ENCODE measurements at regions not wholly inside any gene's neighbourhood (a gene's known extent, or its start where the extent isn't known, plus 50 kb on each side); places are given as distances from the start of the nearest gene placed in this dataset.

DNA sequence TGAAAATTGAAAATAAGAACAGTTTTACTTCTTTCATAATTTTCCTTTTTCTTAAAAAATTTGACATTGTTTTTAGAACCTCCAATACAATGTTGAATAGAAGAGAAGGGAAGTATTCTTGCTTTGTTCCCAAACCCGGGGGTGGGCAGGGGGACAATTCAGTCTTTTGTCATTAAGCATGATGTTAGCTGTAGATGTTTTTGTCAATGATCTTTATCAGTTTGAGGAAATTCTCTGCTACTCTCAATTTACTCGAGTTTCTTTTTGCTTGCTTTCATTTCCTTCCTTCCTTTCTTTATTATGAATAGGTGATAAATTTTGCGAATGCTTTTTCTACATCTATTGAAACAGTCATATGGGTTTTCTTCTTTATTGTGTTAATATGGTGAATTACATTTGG is 183.2 kb upstream of the FRMD6 start:
- POLR2A ChIA-PET = no interaction called here
- DNase-seq (ENCODE audit: extremely low spot score) = no peak
- CTCF ChIA-PET = no interaction called here
- TF ChIP-seq, protein P1, sequence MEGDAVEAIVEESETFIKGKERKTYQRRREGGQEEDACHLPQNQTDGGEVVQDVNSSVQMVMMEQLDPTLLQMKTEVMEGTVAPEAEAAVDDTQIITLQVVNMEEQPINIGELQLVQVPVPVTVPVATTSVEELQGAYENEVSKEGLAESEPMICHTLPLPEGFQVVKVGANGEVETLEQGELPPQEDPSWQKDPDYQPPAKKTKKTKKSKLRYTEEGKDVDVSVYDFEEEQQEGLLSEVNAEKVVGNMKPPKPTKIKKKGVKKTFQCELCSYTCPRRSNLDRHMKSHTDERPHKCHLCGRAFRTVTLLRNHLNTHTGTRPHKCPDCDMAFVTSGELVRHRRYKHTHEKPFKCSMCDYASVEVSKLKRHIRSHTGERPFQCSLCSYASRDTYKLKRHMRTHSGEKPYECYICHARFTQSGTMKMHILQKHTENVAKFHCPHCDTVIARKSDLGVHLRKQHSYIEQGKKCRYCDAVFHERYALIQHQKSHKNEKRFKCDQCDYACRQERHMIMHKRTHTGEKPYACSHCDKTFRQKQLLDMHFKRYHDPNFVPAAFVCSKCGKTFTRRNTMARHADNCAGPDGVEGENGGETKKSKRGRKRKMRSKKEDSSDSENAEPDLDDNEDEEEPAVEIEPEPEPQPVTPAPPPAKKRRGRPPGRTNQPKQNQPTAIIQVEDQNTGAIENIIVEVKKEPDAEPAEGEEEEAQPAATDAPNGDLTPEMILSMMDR (IDR thresholded peaks at IDR 0.05; ENCODE audit: control extremely low read depth, extremely low read depth, low read depth, missing control alignments) = no peak

DNA sequence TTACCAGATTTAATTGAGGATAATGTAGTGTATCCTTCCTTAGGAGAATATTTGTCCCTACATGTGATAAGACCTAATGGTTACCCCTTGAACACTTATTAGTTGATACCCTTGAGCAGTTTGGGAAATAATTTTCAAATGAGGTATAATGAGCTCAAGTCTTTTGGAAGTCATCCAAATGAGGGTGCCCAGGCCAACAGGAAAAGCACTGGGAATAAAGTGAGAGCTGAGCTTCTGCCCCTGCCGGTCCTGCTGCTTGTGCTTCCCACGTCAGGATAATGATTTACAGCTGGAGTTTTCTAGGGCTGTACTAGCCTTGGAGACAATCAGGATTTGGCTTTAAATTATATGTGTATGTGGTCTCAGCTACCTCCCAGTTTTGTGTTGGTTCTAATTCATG is 178.8 kb upstream of the FRMD6 start:
- CTCF ChIA-PET = interaction anchor here (1.3 kb wide), 1 partner anchor 16 kb away, joined by 3 read pairs; no protein-coding TSS in a partner anchor
- POLR2A ChIA-PET = no interaction called here
- no peak for DNase-seq (ENCODE audit: extremely low spot score)
- TF ChIP-seq, protein P1 (IDR thresholded peaks at IDR 0.05; ENCODE audit: control extremely low read depth, extremely low read depth, low read depth, missing control alignments) = no peak

DNA sequence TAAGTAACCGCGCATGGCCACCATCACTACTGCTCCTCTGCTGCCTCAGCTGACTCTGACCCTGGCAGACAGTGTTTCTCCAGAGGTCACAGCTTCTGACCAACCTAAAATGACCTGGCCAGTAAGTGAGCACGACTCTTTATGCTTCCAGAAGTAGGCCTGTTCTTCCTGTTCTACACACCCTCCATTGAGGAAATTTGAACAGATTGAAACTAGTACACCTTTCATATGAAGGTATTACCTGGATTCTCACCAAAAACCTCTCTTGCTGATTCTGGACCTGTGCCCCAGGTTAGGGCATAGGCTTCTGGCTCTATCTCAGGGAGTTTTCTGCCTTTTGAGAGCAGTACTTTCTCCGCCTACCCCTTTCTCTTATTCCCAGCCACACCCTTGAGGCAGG is 178.4 kb upstream of the FRMD6 start:
- DNase-seq (ENCODE audit: extremely low spot score) = no peak
- ChIA-PET POLR2A (no interaction called here), CTCF (interaction anchor here (1.3 kb wide), 1 partner anchor 16 kb away, joined by 3 read pairs; no protein-coding TSS in a partner anchor)
- TF ChIP-seq, protein P1 (IDR thresholded peaks at IDR 0.05; ENCODE audit: control extremely low read depth, extremely low read depth, low read depth, missing control alignments) = no peak

DNA sequence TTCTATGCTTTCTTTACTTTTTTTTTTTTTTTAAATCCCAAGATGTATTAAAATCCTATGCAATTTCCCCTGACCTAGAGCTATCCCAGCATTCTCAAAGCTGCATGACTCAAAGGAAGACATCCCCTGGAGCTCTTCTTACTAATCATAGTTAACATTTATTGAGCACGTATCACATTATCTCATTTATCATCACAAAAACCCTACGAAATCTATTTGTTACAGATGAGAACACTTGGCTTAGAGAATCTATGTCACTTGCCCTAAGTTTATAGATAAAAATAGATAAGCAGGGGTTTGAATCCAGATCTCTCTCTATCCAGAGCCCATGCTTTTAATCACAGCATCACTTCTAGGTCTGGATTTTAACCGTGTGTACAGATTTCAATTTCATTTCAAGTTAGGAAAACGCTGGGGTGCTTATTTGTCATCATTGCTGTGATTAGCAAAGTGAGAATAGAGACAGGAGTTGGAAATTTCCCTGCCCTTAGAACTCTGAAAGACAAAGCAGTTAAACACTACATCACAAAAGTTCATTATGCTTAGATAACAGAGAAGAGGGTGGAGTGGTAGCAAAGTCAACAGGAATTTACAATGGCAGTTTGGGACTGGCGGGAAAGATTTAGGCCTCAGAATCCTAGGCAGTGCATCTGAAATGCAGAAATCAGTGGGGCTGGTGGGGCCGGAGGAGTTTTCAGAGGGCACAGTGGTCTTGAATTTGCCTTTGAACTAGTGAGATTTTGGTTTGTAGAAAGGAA is 177.7 kb upstream of the FRMD6 start:
- ChIA-PET CTCF (no interaction called here), POLR2A (no interaction called here)
- TF ChIP-seq, protein P1 (IDR thresholded peaks at IDR 0.05; ENCODE audit: control extremely low read depth, extremely low read depth, low read depth, missing control alignments) = no peak
- no peak for DNase-seq (ENCODE audit: extremely low spot score)

DNA sequence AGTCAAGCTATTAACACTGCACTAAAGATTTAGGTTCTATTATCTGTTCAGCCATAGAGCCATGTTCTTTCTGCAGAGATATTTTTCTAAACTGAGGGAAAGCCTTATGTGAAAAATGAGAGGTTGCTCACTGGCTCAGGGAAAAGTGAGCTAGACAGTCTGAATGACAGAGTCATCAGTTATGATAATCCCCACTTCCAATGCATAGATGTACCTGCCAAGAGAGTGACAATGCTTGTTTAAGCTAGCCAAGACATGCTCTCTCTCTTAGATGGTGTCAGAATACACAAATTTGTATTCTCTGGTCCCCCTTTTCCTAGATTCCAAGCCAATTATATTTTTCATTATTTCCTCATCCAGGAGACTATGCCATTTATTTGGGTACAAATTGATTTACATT is 176.9 kb upstream of the FRMD6 start:
- no peak for DNase-seq (ENCODE audit: extremely low spot score)
- ChIA-PET POLR2A (no interaction called here), CTCF (no interaction called here)
- TF ChIP-seq, protein P1 (IDR thresholded peaks at IDR 0.05; ENCODE audit: control extremely low read depth, extremely low read depth, low read depth, missing control alignments) = no peak

DNA sequence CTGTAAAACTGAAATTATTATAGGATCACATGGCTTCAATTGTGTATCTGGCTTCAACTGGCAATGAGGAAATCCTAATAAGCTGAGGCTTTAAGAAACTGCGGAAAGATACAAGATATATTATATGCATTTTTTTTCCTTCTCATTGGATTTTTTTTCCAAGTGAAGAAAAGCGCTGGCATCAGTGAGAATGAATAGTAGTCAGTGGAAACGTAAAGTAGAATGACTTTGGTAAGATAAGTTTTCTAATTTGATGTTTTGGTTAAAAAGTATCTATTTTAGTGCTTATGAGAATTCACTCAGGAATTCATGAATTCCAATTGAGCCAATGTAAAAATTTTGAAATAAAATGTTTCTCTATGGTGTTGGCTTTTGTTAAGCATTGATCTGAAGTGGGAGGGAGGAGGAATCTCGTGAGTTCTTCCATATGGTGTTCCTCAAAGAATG is 173.5 kb upstream of the FRMD6 start:
- ChIA-PET CTCF (no interaction called here), POLR2A (no interaction called here)
- TF ChIP-seq, protein P1 (IDR thresholded peaks at IDR 0.05; ENCODE audit: control extremely low read depth, extremely low read depth, low read depth, missing control alignments) = no peak
- DNase-seq (ENCODE audit: extremely low spot score) = no peak
